GM06990 (cell line): ENCODE measurements at regions not wholly inside any gene's neighbourhood (a gene's known extent, or its start where the extent isn't known, plus 50 kb on each side); places are given as distances from the start of the nearest gene placed in this dataset.

Source experiments
- DNase-seq: peaks from one replicate; pipeline ENCODE4 v3.0.0-alpha.2; 2011; ENCODE audit not compliant: insufficient read length; ENCODE audit errors: extremely low read depth
- H3K27me3 ChIP-seq: replicated peaks from 2 replicates; pipeline ENCODE4 v1.6.0; 2011; ENCODE audit warnings: low read length; ENCODE audit not compliant: control insufficient read depth, insufficient read depth
- H3K36me3 ChIP-seq: 2 replicates; pipeline ENCODE4 v1.5.1; 2011; ENCODE audit warnings: low read length; ENCODE audit not compliant: control insufficient read depth, insufficient read depth
- H3K4me3 ChIP-seq: replicated peaks from 2 replicates; pipeline ENCODE4 v1.5.1; 2011; ENCODE audit warnings: low read depth, mild to moderate bottlenecking, control low read depth, low read length
- CTCF ChIP-seq: IDR thresholded peaks from 2 replicates; pipeline ENCODE4 v1.5.1; 2011; ENCODE audit warnings: low read length, control low read depth, mild to moderate bottlenecking, inconsistent platforms; ENCODE audit not compliant: insufficient read depth, poor library complexity, severe bottlenecking

- H3K36me3 ChIP-seq, result no peaks in the 10 kb centered on the region
- TF ChIP-seq CTCF, result no peak
- no peaks in the 10 kb centered on the region for H3K27me3 ChIP-seq
- DNase-seq, result no peak
- H3K4me3 ChIP-seq, result no peak overlapping the region
These were observed 750.0 kb upstream of the CITED2 start for GRCh38 chr6:140124498-140124897.

- DNase-seq, result no peak
- TF ChIP-seq CTCF, result no peak
- H3K36me3 ChIP-seq, result no peaks in the 10 kb centered on the region
- H3K27me3 ChIP-seq, result no peaks in the 10 kb centered on the region
- H3K4me3 ChIP-seq, result no peak overlapping the region
These were observed 733.7 kb upstream of the CITED2 start for GRCh38 chr6:140108167-140108566.

- Histone ChIP-seq H3K4me3 (no peak overlapping the region), H3K27me3 (no peaks in the 10 kb centered on the region), H3K36me3 (no peaks in the 10 kb centered on the region)
- no peak for DNase-seq
- TF ChIP-seq CTCF, result no peak
These were observed 732.8 kb upstream of the CITED2 start for GRCh38 chr6:140107216-140107615.

- DNase-seq, result no peak
These were observed 731.4 kb upstream of the CITED2 start for GRCh38 chr6:140105857-140106256.

GRCh38 chr6:140105241-140105640 is 730.8 kb upstream of the CITED2 start:
- DNase-seq, result no peak
- no peak for TF ChIP-seq CTCF
- Histone ChIP-seq H3K27me3 (no peaks in the 10 kb centered on the region), H3K36me3 (no peaks in the 10 kb centered on the region), H3K4me3 (no peak overlapping the region)

More at GRCh38 chr6:140105857-140106256, 731.4 kb upstream of the CITED2 start:
- no peaks in the 10 kb centered on the region for H3K36me3 ChIP-seq
- H3K27me3 ChIP-seq, result no peaks in the 10 kb centered on the region
- TF ChIP-seq CTCF, result no peak
- H3K4me3 ChIP-seq, result no peak overlapping the region

GRCh38 chr6:140101818-140102217 is 727.4 kb upstream of the CITED2 start:
- TF ChIP-seq CTCF, result no peak
- no peaks in the 10 kb centered on the region for H3K36me3 ChIP-seq
- no peak for DNase-seq
- no peaks in the 10 kb centered on the region for H3K27me3 ChIP-seq
- no peak overlapping the region for H3K4me3 ChIP-seq
